ENCODE measurements at regions not wholly inside any gene's neighbourhood (a gene's known extent, or its start where the extent isn't known, plus 50 kb on each side); places are given as distances from the start of the nearest gene placed in this dataset.

DNA sequence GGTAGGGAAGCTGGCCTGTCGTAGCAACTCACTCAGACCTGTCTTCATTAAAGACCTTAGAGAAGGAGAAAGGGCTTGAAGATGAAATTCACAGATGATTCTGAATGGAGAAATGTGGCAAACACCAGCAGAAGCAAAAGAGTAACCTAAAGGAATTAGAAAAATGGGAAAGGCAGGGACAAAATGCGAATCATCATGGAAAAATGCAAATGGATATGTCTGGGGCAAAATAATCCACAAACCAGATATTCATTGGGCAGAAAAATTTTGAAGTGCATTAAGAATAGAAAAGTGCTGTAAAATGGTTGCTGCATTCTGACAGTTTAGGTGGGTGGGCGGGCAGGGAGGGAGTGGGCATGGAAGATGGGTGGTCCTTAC lies 156.9 kb upstream of the RASGRP1 start:
- TF ChIP-seq, protein P1, sequence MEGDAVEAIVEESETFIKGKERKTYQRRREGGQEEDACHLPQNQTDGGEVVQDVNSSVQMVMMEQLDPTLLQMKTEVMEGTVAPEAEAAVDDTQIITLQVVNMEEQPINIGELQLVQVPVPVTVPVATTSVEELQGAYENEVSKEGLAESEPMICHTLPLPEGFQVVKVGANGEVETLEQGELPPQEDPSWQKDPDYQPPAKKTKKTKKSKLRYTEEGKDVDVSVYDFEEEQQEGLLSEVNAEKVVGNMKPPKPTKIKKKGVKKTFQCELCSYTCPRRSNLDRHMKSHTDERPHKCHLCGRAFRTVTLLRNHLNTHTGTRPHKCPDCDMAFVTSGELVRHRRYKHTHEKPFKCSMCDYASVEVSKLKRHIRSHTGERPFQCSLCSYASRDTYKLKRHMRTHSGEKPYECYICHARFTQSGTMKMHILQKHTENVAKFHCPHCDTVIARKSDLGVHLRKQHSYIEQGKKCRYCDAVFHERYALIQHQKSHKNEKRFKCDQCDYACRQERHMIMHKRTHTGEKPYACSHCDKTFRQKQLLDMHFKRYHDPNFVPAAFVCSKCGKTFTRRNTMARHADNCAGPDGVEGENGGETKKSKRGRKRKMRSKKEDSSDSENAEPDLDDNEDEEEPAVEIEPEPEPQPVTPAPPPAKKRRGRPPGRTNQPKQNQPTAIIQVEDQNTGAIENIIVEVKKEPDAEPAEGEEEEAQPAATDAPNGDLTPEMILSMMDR (IDR thresholded peaks at IDR 0.05), result no peak
- TF ChIP-seq POLR2A (IDR thresholded peaks at IDR 0.05), result no peak

Measured in lower leg skin (tissue), 3 donors.